HFFc6 (cell line): ENCODE measurements at regions not wholly inside any gene's neighbourhood (a gene's known extent, or its start where the extent isn't known, plus 50 kb on each side); places are given as distances from the start of the nearest gene placed in this dataset.
"Not testable (repeated sequence)": the region's sequence is repeated elsewhere in the genome, so short reads cannot be mapped to it uniquely, and the experiment has no call there.

Experiments used
- DNase-seq: peaks from one replicate; pipeline ENCODE4 v3.0.0-alpha.2; 2018
- H3K27ac Mint-ChIP-seq: 2 replicates; pipeline ENCODE4 v1.8.0; 2020; ENCODE audit warnings: mild to moderate bottlenecking, mixed read lengths
- H3K27me3 Mint-ChIP-seq: 2 replicates; pipeline ENCODE4 v1.8.0; 2021; ENCODE audit warnings: mild to moderate bottlenecking, moderate library complexity, mixed read lengths; ENCODE audit not compliant: insufficient read depth
- H3K36me3 Mint-ChIP-seq: 2 replicates; pipeline ENCODE4 v1.8.0; 2021; ENCODE audit warnings: low read depth, mixed read lengths
- H3K4me1 Mint-ChIP-seq: 2 replicates; pipeline ENCODE4 v1.8.0; 2020; ENCODE audit warnings: low read depth, mixed read lengths
- H3K4me3 Mint-ChIP-seq: 2 replicates; pipeline ENCODE4 v1.8.0; 2020; ENCODE audit warnings: mild to moderate bottlenecking, moderate library complexity, mixed read lengths
- H3K9me3 Mint-ChIP-seq: 2 replicates; pipeline ENCODE4 v1.8.0; 2020; ENCODE audit warnings: mild to moderate bottlenecking, mixed read lengths
- TF ChIP-seq, protein P1 (sequence below): fragments of 200-600 bp; sonication (generic); IDR thresholded peaks from 2 replicates; pipeline ENCODE4 v1.5.0; 2021; ENCODE audit warnings: antibody characterized with exemption, mild to moderate bottlenecking

DNA sequence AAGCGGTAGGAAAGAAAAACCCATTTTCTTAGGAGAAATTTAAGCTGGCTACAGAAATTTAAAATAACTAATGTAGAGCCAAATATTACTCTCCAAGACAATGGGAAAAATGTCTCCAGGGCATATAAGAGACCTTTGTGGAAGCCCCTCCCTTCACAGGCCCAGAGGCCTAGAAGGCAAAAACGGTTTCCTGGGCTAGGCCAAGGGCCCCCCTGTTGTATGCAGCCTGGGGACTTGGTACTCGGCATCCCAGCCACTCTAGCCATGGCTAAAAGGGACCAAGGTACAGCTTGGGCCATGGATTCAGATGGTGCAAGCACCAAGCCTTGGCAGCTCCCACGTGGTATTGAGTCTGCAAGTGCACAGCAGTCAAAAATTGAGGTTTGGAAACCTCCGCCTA lies 90.1 kb downstream of the CGGBP1 start:
- Mint-ChIP-seq H3K4me1 (no peaks in the 10 kb centered on the region), H3K4me3 (no peak overlapping the region), H3K27me3 (peaks cover 3% of the 10 kb centered on the region; the same call in 1 of the 2 replicates), H3K9me3 (no peaks in the 10 kb centered on the region), H3K27ac (no peak overlapping the region), H3K36me3 (no peaks in the 10 kb centered on the region)
- TF ChIP-seq, protein P1, sequence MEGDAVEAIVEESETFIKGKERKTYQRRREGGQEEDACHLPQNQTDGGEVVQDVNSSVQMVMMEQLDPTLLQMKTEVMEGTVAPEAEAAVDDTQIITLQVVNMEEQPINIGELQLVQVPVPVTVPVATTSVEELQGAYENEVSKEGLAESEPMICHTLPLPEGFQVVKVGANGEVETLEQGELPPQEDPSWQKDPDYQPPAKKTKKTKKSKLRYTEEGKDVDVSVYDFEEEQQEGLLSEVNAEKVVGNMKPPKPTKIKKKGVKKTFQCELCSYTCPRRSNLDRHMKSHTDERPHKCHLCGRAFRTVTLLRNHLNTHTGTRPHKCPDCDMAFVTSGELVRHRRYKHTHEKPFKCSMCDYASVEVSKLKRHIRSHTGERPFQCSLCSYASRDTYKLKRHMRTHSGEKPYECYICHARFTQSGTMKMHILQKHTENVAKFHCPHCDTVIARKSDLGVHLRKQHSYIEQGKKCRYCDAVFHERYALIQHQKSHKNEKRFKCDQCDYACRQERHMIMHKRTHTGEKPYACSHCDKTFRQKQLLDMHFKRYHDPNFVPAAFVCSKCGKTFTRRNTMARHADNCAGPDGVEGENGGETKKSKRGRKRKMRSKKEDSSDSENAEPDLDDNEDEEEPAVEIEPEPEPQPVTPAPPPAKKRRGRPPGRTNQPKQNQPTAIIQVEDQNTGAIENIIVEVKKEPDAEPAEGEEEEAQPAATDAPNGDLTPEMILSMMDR: no peak
- DNase-seq: no peak

DNA sequence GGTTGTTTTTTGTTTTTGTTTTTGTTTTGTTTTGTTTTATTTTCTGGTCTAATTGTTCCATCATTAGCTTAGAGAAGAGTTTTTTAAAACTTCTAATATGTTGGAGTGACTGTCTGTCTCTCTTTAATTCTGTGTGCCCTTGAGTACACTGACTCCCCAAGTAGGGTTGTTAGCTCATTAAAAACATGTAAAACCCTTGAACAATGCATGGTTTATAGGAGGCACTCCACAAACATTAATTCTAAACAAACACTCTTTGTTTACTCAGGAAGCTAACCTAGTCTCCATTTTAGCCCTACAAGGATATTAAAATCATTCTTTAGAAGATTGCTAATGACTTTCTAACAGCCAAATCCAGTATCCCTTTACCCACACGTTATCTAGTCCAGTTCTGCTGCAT lies 100.5 kb downstream of the CGGBP1 start:
- Mint-ChIP-seq H3K9me3 (no peaks in the 10 kb centered on the region), H3K27me3 (no peaks in the 10 kb centered on the region), H3K27ac (no peak overlapping the region), H3K4me3 (no peak overlapping the region), H3K36me3 (no peaks in the 10 kb centered on the region), H3K4me1 (no peaks in the 10 kb centered on the region)
- no peak for DNase-seq
- TF ChIP-seq, protein P1: no peak

DNA sequence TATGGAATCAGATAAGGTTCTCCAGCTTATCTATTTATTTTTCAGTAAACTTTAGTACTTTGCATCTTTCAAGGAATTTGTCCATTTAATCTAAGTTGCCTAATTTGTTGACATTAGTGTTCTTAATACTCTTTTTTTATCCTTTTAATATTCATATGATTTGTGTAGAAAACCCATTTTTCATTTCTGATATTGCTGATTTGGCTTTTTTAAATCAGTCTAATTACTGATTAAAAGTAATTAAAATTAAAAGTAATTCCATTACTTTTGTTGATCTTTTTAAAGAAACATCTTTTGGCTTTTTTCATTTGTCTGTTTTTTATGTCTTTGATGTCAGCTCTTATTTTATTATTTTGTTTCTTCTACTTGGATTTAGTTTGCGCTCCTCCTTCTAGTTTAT lies 101.2 kb downstream of the CGGBP1 start:
- TF ChIP-seq, protein P1: no peak
- H3K4me1 Mint-ChIP-seq: no peaks in the 10 kb centered on the region
- H3K4me3 Mint-ChIP-seq: no peak overlapping the region
- H3K27ac Mint-ChIP-seq: no peak overlapping the region
- no peaks in the 10 kb centered on the region for H3K9me3 Mint-ChIP-seq
- H3K36me3 Mint-ChIP-seq: no peaks in the 10 kb centered on the region
- H3K27me3 Mint-ChIP-seq: no peaks in the 10 kb centered on the region
- no peak for DNase-seq

DNA sequence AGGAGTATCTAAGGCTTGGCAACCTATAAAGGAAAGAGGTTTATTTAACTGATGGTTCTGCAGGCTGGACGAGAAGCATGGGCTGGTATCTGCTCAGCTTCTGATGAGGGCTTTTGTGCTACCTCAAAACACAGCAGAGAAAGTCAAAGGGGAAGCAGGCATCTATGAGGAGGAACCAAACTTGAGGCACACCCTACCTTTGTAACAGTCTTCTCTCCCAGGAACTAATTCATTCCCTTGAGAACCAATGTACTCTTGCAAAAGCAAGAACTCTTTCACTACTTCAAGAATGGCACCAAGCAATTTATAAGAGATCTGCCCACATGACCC lies 109.0 kb downstream of the CGGBP1 start:
- no peak overlapping the region for H3K27ac Mint-ChIP-seq
- no peaks in the 10 kb centered on the region for H3K36me3 Mint-ChIP-seq
- no peak for DNase-seq
- no peaks in the 10 kb centered on the region for H3K27me3 Mint-ChIP-seq
- TF ChIP-seq, protein P1: no peak
- H3K4me1 Mint-ChIP-seq: no peaks in the 10 kb centered on the region
- no peak overlapping the region for H3K4me3 Mint-ChIP-seq
- H3K9me3 Mint-ChIP-seq: no peaks in the 10 kb centered on the region

DNA sequence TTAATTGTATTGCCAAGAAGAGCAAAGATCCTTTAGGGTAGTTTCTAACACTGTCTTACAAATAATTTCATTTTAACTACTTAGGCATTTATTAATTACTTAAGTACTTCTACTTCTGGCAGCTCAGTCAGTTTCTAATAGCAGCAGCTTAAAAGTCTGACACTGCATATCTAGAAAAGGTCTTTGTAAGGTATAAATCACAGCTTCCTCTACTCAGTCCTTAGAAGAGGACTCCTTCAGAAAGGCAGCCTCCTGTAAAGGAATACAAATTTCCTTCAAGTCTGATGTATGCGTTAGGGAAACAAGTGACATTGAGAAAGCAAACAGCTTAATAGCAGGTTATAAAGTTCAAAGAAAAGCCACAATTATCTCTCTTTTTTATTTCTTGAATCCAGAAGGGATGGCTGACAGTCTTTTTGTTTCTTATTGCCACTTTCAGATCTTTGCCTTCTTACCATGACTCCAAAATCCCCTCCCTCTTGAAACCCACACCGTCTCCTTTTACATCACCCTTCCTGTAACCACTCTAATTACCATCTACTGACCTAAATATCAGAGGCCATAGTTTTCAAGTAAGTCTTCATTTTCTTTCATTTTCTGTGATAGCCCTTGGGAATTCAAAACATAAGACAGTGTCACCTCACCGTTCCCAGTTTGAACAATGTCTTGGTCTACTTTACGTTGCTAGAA lies 109.5 kb downstream of the CGGBP1 start:
- Mint-ChIP-seq H3K27ac (no peak overlapping the region), H3K4me1 (no peaks in the 10 kb centered on the region), H3K27me3 (no peaks in the 10 kb centered on the region), H3K9me3 (no peaks in the 10 kb centered on the region), H3K4me3 (no peak overlapping the region), H3K36me3 (no peaks in the 10 kb centered on the region)
- no peak for DNase-seq
- TF ChIP-seq, protein P1: no peak

DNA sequence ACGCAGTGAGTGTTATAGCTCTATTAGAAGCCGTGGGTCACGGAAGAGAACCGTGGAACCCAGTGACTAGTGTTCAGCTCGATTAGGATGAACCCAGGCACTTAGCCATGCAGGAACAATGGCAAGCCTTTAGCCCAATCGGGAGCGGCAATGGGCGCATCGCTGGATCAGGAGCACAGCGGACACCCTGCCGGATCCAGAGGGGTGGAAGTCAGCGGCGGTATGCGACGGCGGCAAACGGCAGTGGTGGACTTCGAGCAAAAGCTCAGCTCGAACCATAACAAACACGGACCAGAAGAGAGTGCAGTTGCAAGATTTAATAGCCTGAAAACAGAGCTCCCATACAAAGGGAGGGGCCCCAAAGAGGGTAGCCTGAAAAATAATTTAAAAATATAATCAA lies 112.8 kb downstream of the CGGBP1 start:
- H3K27me3 Mint-ChIP-seq, DNase-seq, H3K36me3 Mint-ChIP-seq, H3K9me3 Mint-ChIP-seq, H3K4me3 Mint-ChIP-seq, H3K27ac Mint-ChIP-seq, H3K4me1 Mint-ChIP-seq: not testable (repeated sequence)

DNA sequence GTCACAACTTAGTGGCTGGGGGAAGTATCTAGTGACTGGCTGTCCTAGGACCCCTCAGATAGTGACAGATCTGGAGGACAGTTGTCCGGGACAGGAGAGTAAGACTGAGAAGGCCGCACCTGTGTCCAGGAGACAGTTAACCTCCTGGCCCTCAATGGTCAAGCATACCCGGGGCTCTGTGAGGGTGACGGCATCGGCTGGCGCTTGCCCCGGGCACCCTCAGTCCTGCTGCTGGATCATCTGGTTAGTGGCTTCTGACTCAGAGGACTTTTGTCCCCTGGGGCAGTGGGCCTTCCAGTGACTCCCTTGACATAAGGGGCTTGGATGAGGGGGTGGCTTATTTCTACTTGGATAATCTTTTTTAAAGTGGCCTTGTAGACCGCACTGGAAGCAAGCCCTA lies 116.5 kb downstream of the CGGBP1 start:
- DNase-seq, H3K27me3 Mint-ChIP-seq, H3K36me3 Mint-ChIP-seq, H3K27ac Mint-ChIP-seq, H3K4me3 Mint-ChIP-seq, H3K9me3 Mint-ChIP-seq, H3K4me1 Mint-ChIP-seq: not testable (repeated sequence)
